HG03025 (cell line): ENCODE measurements at regions not wholly inside any gene's neighbourhood (a gene's known extent, or its start where the extent isn't known, plus 50 kb on each side); places are given as distances from the start of the nearest gene placed in this dataset.

Experiments used
- ATAC-seq: cut with Tn5 transposase; IDR thresholded peaks from one replicate; pipeline ENCODE4 v1.9.1; 2021; ENCODE audit warnings: mild to moderate bottlenecking, moderate library complexity; ENCODE audit not compliant: unreplicated experiment, low FRiP score

DNA sequence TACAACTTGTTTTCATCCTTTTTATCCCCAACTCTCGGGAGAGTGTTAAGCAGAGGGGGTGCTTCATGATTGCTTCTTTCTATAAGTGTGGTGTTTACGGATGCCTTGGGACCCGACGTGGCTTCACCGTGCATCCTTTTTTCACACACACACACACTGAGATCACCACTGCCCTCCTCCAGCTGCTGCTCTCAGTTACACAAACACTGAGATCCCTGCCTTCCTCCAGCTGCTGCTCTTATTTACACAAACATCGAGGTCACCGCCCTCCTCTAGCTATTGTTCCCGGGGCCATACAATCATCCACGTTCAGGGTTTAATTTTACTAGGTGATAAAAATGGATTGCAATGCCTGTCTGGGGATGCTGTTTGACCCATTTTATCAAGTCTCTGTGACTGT is 155.4 kb upstream of the FAM9B start:
- no peak for ATAC-seq

DNA sequence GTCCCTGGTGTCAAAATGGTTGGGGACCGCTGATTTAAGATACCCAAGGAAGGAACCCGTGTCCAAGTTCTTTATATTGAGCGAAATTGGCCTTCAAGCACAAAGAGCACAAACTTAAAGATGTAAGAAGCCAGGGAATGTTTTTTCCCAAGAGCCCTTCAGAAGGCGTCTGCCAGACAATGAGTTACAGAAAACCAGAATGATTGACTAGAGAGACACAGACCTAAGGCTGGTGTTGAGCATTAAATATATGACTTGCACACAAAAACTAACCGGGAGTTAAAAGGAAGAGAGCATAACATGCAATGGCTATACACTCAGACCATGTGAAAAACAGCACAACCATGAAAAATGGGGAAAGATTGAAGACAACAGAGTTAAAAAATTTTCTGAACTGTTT is 157.5 kb upstream of the FAM9B start:
- no peak for ATAC-seq

DNA sequence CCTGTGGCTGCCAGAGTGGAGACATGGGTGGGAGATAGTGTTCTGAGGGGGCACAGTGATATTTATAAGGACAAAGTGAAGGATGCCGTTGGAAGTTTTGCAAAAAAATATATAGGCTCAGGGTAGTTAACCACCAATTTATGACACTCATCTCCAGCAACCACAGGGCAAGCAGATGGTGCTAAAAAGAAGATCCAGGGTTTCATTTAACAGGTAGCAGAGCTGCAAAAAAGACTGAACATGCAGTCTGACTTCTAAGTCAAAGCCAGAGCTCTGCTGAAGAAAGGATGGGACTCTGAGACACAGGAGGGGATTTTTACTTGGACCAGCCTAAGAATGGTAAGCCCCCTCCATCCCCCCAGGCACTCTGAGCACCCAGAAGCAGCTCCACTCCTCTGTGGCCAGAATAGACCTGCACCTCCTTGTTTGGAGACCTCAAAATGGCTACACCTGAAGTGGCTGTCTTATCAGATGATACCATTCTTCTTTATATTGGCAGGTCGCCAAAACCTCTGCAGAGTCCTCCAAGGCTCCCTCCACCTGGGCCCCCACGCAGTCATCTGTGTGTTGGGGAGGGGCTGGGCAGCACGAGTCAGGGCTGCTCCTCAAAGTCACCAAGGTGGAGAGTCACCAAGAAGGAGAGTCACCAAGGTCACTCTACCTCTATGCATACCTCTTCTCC is 161.4 kb upstream of the FAM9B start:
- ATAC-seq = no peak

DNA sequence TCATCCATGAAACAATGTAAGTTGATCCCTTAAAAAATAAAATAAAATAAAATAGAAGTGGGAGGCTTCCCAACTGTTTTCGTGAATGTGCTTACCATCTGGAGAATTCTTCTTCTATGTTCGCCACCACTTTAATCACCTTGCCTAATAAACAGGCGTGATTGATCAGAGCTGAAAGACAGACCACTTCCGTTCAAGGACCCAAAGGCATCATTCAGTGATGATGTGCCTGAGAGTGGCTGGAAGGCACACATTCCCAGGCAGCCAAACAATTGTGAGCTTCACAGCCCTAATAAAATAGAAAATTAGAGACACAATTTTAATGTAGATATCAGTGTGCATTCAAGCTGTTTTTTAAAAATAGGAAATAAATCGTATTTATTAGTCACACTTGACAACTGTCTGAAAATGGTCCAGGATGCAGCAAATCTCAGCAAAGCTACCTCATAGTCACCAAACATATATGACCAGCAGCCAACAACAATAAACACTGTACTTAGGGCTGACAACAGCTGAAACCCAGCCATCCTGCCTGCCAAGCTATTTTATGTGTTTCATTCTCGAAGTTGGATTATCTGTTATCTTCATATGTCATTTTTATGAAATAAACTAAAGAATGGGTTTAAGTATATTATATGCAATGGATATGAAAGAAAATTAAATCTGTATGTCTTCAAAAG is 163.2 kb upstream of the FAM9B start:
- ATAC-seq = no peak

DNA sequence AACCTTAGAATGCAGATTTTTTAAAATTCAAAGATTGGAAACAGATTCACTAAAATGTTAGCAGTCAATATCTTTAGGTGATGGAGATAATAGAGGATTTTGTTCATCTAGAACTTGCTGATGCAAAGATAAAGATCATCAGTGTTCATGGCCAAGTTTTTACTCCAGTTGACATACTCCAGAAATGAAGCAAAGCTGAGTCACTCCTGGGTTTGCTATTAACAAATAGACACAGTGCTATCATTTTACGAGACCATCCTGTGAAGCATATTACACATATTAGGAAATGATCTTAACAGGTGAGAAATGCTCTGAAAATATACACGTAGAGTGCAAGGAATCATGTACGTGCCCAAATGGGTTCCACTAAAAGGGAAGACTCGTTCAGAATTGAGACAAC is 170.6 kb upstream of the FAM9B start:
- ATAC-seq = no peak

DNA sequence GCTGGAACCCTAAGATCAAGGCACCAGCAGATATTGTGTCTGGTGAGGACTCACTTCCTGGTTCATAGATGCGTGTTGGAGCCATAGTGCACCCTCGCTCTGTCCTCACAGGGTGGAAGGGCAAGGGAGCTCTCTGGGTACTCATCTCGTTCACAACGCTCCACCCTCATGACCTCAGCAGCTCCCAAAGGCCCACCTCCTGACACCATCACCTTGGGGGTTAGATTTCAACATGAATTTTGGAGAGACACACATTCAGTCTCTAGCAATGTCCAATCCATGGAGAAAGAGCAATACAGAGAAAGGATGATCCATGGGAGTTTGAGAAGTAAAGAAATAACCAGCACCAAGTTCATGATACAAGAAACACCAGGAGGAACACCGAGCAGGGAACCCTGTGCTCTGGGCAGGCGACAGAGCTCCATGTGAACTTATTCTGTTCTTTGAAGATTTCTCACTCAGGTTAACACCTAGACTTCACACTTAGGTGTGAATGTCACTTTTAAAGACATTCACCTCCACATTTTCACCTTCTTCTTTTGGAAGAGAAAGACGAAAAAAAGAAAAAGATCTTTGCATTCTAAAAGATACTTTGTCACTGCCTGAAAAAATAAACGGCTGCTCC is 171.8 kb upstream of the FAM9B start:
- no peak for ATAC-seq

DNA sequence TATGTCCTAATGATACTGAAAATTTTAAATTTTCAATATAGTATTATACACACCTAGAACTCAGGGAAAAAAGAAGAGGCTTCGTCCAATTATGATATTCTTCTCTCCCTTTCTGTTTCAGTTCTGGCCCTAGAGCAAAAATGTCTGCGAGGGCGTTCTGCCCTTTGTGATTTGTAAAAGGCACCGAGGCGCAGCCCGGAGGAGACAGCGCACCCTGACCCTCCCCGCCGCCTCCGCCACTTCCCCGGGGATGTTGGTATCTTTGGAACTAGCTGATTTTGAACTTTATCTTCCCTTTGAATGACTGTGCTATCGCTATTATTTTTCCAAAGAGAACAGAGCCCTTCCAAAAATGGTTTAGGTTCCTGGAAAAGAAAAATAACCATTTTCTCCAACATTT is 173.2 kb upstream of the FAM9B start:
- ATAC-seq = no peak

DNA sequence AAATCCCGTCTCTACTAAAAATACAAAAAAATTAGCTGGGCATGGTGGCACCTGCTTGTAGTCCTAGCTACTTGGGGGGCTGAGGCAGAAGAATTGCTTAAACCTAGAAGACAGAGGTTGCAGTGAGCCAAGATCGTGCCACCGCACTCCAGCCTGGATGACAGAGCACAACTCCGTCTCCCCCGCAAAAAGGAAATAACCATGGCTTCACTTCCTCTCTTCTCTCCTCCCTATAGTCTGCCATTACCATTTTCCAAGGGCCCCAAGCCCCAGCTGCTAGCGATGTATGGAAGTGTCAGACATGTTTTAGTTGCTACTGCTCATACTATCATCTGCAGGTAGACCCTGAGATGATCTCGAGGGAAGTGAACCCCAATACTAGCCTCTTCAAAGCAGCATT is 177.3 kb upstream of the FAM9B start:
- no peak for ATAC-seq

DNA sequence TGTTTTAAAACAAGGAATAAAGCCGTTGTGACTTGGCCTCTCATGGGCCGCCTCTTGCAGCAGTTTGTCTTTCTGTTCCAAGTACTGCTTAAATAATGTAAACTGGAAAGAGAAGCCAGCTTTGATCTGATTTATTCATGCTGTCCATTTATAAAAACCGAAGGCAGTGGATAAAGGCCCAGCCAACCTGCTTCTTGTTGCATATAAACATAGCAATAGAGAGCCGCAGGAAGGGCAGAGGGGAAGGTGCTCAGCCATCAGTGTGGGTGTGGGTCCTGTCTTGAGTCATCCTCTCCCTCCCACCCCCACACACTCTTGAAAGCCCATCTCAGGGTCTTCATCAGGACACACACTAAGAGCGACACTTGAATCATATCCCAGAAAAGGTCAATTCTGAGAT is 187.9 kb upstream of the FAM9B start:
- ATAC-seq = no peak

DNA sequence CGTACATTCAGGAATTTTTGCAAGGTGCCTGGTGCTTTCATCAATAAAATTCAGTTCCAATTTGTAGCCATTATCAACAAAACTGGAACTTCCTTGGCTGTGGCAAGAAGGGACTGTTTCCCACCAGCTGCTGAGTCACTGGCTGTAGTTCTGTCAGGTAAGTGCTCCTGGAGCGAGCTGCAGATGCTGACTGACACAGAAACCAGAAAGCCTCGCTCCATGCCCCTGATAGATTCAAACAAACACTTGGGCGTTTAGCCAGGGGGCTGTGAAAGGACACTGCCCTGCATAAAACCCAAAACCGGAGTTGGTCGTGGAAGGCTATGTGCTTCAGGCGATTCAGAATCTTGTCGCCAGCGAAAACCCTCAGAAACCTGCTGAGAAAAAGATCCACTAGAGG is 188.4 kb upstream of the FAM9B start:
- no peak for ATAC-seq

DNA sequence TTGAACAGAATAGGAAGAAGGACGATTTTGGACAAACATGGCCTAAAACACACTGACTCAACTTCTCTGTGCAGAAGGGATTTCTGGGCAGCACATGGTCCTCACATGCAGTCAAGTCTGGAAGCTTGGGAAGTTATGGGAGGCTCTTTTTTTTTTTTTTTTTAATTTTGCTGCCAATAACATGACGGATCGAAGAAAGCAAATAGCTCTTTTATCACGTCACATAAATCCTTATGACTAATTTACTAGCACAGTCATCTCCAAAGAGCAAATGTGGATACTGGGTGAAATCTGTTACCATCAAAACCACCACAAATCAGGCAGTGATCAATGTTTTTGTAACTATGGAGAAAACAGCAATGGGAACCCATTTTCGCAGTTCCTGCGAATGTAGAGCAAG is 193.3 kb upstream of the FAM9B start:
- no peak for ATAC-seq

DNA sequence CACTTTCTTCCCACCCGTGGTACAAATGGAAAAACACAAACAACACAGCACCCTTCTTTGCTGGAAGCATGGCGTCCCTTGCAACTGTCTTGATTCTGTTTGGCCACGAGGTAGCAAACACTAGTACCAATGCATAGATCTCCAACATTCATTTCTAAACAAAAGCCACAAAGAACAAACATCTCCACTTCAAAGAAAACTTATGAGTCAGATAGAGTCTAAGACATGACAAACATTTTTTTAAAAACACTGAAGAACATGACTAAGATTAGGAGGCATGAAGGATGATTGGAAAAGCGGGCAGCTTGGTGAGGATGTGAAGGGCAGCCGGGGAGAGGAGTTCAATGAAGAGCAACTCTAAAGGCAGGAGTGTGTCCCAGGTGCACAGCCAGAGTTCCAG is 197.6 kb upstream of the FAM9B start:
- no peak for ATAC-seq

DNA sequence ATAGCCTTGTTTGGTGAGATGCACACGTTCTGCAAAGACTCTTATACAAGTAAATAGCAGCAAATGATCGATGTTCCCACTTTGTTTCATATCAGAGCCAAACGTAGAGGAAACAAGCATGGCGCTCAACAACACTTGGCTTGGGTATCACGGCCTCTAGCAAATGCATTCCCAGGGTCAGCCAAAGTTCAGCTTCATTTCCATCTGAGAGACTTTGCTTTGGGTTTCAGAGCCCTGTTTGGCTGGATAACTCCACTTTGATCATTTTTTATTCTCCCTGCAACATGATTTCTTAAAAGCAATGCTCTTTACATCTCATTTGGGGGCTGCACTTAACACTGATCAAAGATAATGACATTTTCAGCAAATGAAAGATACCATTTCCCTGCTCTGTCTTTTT is 199.2 kb upstream of the FAM9B start:
- no peak for ATAC-seq

DNA sequence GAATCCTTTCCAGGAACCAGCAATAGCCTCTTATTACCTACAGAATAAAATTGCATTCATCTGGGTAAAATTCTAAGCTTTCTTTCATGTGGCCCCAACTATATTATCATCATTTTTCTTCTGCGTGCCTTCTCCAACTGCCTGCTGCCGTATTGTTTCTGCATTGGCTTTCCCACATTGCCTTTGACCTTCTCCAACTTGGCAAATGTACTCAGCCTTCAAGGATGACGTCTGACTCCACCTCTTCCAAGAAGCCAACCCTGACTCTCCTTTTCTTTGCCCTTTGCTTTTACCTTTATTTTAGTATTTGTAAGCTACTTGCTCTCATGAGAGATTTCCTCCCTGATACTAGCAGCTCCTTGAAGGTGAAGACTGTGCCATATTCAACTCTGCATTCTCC is 200.4 kb upstream of the FAM9B start:
- no peak for ATAC-seq

DNA sequence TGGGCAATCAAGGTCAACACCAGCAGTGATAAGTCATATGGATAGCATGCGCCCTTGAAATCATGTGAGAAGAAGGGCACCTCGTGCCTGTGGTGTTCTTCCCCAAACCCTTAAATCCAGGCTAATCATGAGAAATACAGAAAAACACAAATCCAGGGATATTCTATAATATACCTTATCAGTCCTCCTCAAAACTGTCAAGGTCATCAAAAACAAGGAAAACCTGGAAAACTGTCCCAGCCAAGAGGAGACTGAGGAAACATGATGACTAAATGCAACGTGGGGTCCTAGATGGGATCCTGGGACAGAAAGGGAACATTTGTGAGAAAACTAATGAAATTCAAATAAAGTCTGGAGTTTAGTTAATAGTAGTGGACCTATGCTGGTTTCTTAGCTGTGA is 201.8 kb upstream of the FAM9B start:
- no peak for ATAC-seq

DNA sequence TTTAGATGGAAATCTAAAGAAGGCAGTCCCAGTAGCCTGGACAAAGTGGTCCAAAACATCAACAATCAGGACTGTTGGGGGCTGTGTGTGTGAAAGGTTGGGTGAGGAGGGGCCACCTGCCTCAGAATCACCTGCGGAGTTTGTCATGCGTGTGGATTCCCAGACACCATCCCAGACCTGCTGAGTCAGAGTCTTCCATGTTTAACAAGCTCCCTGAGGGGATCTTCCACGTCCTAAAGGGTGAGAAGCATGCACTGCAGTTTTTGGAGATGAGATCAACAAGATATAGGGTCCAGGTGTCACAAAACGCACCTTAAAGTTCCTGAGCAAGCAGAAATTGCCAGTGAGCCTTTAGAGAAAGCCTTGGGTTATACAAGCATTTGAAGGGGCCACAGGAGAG is 207.0 kb upstream of the FAM9B start:
- no peak for ATAC-seq

DNA sequence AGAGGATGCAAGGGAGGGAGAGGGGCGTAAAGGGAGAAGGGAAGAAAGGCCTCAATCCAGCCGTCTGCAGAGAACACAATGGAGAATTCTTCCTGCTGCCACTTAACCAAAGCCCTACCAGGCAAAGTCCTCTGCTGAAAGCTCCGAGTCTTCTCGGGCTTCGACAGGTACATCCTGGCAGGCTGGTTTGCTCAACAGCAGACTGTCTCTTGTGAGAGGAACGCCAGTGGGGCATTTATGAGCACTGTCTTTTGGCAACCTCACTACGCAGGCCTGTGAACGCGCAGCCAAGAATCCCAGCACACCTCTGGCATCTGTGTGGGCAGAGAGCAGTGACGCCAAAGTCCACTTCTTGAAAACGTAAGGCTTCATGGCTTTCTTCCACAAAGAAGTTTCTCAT is 207.5 kb upstream of the FAM9B start:
- no peak for ATAC-seq

DNA sequence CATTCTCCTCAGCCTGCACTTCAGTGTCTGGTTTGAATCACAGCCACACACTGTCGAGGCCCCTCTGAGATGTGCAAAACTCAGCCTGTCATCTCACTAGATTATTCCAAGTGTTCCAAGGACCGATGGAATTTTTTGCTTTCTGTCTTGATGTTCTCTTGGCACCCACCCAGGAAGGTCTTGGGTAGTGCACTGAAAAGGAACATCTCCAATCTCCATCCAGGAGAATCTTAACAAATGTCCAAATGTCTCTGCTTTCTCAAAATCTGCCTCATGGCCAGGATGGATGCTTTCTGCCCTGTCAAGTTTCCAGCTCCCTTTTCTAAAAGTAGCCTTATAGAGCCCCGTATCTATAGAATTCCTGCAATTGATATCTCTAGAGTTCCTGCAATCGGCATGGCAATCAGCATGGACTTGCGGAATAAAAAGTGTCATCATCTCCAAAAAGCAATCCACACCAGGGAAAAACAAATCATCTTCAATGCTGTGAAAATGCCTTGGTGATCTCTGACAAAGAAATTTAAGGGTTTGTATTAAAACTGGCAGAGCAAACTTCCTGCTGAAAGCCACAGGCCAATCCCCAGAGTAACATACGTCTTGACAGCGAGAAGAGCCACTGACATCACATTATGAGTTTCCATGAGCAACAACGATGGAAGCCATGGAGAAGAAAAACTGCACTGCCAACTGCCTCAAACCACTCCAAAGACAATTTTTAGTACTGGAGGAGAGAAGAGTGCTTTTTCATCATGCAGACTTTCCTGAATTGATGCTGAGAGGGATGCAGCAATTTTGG is 215.3 kb upstream of the FAM9B start:
- ATAC-seq = no peak

DNA sequence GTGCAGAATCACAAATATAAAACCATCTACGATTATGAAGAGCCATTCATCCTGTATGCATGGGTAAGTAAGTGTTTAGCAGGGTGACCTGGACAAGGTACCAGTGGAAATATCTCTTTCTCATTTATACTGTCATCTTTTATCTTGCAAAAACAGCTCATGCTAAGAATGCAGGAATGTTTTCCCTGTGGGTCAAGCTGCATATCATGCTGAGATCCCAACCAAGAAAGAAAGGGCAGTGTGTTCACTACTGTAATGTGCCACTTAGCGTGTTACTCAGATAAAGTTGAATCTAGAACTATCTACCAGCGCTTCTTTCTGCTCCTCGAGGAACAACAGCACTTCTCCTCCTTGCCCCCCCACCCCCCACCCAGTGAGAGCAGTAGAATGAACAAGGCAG is 212.7 kb upstream of the TBL1X start:
- ATAC-seq = no peak

DNA sequence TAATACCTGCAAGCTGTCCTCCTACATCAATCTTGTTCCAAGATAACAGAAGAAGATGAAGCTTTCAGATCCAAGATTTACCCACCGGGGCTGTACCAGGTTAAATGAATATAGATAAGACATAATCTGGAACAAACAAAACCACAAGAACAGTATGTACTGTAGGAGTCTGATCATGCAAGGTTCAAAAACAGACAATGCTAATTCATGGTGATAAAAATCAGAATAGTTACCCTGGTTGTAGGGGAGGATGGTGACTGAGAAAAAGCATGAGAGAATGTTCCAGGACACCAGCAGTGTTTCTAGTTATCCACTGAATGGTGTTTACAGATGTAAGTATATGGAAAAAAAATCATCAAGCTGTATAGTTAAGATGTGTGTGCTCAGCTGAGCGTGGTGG is 211.6 kb upstream of the TBL1X start:
- no peak for ATAC-seq

DNA sequence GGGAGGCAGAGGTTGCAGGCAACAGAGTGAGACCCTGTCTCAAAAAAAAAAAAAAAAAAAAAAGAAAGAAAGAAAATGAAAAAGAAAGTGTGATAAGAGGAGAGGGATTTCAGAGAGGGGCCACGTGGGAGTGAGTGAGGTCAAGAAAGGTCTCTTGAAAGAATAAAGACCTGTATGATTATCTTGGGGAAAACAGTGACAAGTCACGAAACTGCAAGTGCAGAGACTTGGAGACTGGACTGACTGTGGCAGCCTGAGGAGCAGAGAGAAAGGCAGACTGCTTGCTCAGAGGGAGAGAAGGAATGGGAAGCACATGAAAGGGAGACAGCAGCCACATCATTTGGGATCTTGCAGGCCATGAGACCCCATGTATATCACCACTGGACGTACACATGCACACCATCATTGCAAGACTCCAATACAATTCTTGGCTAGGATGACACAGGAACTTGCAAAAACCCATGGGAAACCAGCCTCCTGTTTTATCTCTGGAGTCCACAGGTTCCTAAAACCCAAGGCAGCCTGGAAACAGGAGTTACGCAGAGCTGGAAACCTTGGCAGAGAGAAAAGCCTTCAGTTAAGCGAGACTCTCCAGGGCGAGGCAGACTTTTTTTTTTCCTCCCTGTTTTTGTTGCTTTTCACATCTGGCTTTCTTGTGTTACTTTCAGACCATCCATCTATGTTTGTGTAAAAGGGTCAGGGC is 207.0 kb upstream of the TBL1X start:
- ATAC-seq = no peak
